Hematopoietic multipotent progenitor cell treated with erythropoietin and hydrocortisone succinate and interleukin-3 and kit ligand, for 6 days (in vitro differentiated cells): ENCODE measurements at regions not wholly inside any gene's neighbourhood (a gene's known extent, or its start where the extent isn't known, plus 50 kb on each side); places are given as distances from the start of the nearest gene placed in this dataset.

Experiments
- DNase-seq: peaks from one replicate; pipeline ENCODE4 v3.0.0-alpha.2; 2015

- no peak for DNase-seq
Measured at GRCh38 chr3:22495791-22496190, 707.3 kb upstream of the UBE2E2 start.

- no peak for DNase-seq
Measured at GRCh38 chr3:22496641-22497040, 706.5 kb upstream of the UBE2E2 start.

- DNase-seq: no peak
Measured at GRCh38 chr3:22506871-22507270, 696.3 kb upstream of the UBE2E2 start.

- DNase-seq: no peak
Measured at GRCh38 chr3:22507709-22508108, 695.4 kb upstream of the UBE2E2 start.

- no peak for DNase-seq
Measured at GRCh38 chr3:22523925-22524324, 679.2 kb upstream of the UBE2E2 start.

- DNase-seq: no peak
Measured at GRCh38 chr3:22526266-22526837, 676.8 kb upstream of the UBE2E2 start.

- no peak for DNase-seq
Measured at GRCh38 chr3:22536541-22536940, 666.6 kb upstream of the UBE2E2 start.

GRCh38 chr3:22537560-22537959, 665.6 kb upstream of the UBE2E2 start:
- no peak for DNase-seq

GRCh38 chr3:22542311-22542710, 660.8 kb upstream of the UBE2E2 start:
- no peak for DNase-seq

GRCh38 chr3:22555753-22556435, 647.2 kb upstream of the UBE2E2 start:
- peak; percentile 97 for DNase-seq

- DNase-seq: no peak
Measured at GRCh38 chr3:22565393-22565792, 637.7 kb upstream of the UBE2E2 start.

GRCh38 chr3:22568285-22568684, 634.8 kb upstream of the UBE2E2 start:
- no peak for DNase-seq

GRCh38 chr3:22569570-22569969, 633.6 kb upstream of the UBE2E2 start:
- no peak for DNase-seq

- DNase-seq: no peak
Measured at GRCh38 chr3:22581007-22581406, 622.1 kb upstream of the UBE2E2 start.

GRCh38 chr3:22582266-22582665, 620.9 kb upstream of the UBE2E2 start:
- no peak for DNase-seq

- DNase-seq: peak; percentile 95
Measured at GRCh38 chr3:22585504-22585903, 617.6 kb upstream of the UBE2E2 start.

GRCh38 chr3:22585911-22586310, 617.2 kb upstream of the UBE2E2 start:
- DNase-seq: peak; percentile 72

GRCh38 chr3:22587446-22587845, 615.7 kb upstream of the UBE2E2 start:
- no peak for DNase-seq

- no peak for DNase-seq
Measured at GRCh38 chr3:22593638-22594037, 609.5 kb upstream of the UBE2E2 start.

- no peak for DNase-seq
Measured at GRCh38 chr3:22594990-22595389, 608.1 kb upstream of the UBE2E2 start.

- DNase-seq: no peak
Measured at GRCh38 chr3:22606461-22606860, 596.7 kb upstream of the UBE2E2 start.

- DNase-seq: no peak
Measured at GRCh38 chr3:22606938-22607337, 596.2 kb upstream of the UBE2E2 start.

- DNase-seq: no peak
Measured at GRCh38 chr3:22608093-22608492, 595.0 kb upstream of the UBE2E2 start.

- DNase-seq: no peak
Measured at GRCh38 chr3:22608721-22609120, 594.4 kb upstream of the UBE2E2 start.

- DNase-seq: no peak
Measured at GRCh38 chr3:22609139-22609538, 594.0 kb upstream of the UBE2E2 start.
